ENCODE measurements at regions not wholly inside any gene's neighbourhood (a gene's known extent, or its start where the extent isn't known, plus 50 kb on each side); places are given as distances from the start of the nearest gene placed in this dataset.

DNA sequence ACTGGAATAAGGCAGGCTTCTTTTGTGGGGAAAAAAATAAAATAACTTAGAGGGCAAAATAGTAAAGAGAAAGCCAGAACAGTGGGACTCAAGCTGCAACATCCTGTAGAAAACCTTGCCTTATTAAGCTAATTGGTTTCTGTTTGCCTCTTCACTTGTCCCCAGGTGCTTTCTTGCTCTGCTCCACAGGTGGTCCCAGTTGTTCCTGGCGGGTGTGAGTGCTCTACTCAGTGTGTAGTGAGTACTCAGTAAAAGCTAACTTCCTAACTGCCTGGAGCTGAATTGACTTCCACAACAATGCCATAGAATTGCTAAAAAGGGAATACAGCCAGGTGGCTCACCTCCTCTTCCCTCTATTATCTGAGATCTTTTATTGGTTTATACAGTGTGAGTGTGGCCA lies 930.2 kb downstream of the C4orf33 start:
- no peak for TF ChIP-seq POLR2A (IDR thresholded peaks at IDR 0.05; ENCODE audit: low read depth, low read length)
- TF ChIP-seq TAF1 (IDR thresholded peaks at IDR 0.05; ENCODE audit: low read depth, low read length), result no peak
- no peak for TF ChIP-seq POLR2AphosphoS5 (IDR thresholded peaks at IDR 0.05; ENCODE audit: low read depth, low read length)
- TF ChIP-seq POU2F2 (IDR thresholded peaks at IDR 0.05; ENCODE audit: low read depth, low read length), result no peak
- no peak for TF ChIP-seq PAX5 (IDR thresholded peaks at IDR 0.05; ENCODE audit: insufficient read depth, low read length, severe bottlenecking)

All from GM12891 (cell line).